GM10248 (cell line): ENCODE measurements at regions not wholly inside any gene's neighbourhood (a gene's known extent, or its start where the extent isn't known, plus 50 kb on each side); places are given as distances from the start of the nearest gene placed in this dataset.

Source experiments
- CTCF ChIA-PET: fragments of 300-600 bp; sonication (Branson Sonifier 250); formaldehyde crosslinking; extraction: SDS; loops from one replicate; lab custom pipeline; 2021; ENCODE audit warnings: antibody characterized with exemption; lab: Yijun Ruan, JAX
- POLR2A ChIA-PET: fragments of 350-650 bp; sonication (Branson Sonifier 250); formaldehyde crosslinking; extraction: SDS; loops from one replicate; lab custom pipeline; 2020; ENCODE audit warnings: antibody characterized with exemption; lab: Yijun Ruan, JAX
- DNase-seq: peaks from one replicate; pipeline ENCODE4 v3.0.0; 2012; ENCODE audit errors: extremely low spot score
- CTCF ChIP-seq: IDR thresholded peaks from 2 replicates; pipeline ENCODE4 v1.5.1; 2012; ENCODE audit warnings: mild to moderate bottlenecking, low read depth; ENCODE audit errors: extremely low read depth, missing control alignments, control extremely low read depth

DNA sequence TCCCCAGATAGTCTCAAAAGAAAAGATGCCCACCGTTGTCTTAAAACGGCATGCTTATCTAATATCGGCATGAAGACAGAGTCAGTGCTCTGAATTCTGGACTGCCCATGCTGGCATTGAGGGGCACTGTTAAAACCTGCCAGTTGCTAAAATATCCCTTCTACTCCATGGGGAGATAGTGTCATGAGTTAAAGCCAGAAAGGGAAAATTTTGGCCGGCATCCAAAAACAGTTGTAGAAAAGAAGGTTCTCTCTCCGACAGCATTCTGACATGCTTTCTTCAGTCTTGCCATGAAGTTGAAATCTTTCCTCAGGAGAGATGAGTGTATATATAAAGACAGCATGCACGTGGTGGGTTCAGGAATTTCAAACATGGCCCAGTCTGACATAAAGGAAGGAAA is 401.3 kb upstream of the PIK3C3 start:
- ChIA-PET POLR2A (no interaction called here), CTCF (interaction anchor here (0.9 kb wide), 1 partner anchor 101 kb away, joined by 3 read pairs; no protein-coding TSS in a partner anchor)
- no peak for TF ChIP-seq CTCF
- no peak for DNase-seq

- no peak for TF ChIP-seq CTCF
- ChIA-PET CTCF (no interaction called here), POLR2A (no interaction called here)
- DNase-seq: no peak
Observed at GRCh38 chr18:41548521-41549260, 406.3 kb upstream of the PIK3C3 start.

DNA sequence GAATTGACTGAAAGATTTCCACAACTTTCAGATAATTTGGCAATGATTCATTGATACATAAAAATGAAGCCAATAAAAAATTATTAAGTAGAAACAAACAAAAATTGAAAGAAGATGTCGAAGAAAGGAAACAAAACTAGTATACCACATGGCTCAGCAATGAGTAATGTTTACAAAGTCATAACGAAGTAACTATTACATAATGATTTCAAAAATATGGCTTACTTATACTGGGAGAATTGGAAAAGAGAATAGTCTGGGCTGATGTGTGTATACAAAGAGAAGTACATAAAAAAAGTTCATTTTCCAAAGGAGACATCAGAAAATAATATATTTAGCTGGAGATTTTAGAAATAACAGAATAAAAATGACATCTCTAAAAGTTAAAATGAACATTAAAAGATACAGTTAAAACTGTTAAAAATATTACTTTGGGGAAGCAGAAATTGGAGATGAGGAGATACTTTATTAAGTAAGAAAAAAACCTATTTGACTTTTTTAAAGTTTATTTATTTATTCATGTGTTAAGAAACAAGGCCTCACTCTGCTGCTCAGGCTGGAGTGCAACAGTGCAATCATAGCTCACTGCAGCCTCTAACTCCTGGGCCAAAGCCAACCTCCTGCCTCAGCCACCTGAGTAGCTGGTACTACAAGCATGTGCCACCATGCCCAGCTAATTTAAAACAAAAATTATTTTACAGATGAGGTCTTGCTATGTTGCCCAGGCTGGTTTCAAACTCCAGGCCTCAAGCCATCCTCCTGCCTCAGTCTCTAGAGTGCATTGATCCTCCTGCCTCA is 409.7 kb upstream of the PIK3C3 start:
- CTCF ChIA-PET: no interaction called here
- POLR2A ChIA-PET: no interaction called here
- no peak for TF ChIP-seq CTCF
- no peak for DNase-seq

DNA sequence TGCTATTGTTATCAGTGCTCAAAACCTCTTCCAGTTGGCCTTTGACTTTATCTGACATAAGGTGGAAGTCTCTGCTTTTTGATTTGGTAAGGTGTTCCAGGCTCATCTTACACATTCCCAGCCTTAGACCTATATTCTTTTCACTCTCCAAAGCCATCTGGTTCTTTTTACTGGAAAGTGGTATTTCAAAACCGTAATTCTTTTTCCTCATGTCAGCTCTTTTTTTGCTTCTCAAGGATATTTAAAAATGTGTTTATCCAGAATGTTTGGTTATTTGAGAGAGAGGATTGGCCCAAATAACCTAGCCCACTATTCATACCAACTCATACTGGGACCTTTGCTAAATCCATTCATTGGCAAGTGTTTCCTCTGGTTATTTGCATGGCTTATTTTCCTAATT is 411.2 kb upstream of the PIK3C3 start:
- no peak for DNase-seq
- POLR2A ChIA-PET: no interaction called here
- no peak for TF ChIP-seq CTCF
- CTCF ChIA-PET: interaction anchor here (1.0 kb wide), 1 partner anchor 16 kb away, joined by 3 read pairs; no protein-coding TSS in a partner anchor

- TF ChIP-seq CTCF: no peak
- CTCF ChIA-PET: interaction anchor here (0.8 kb wide), 1 partner anchor 18 kb away, joined by 3 read pairs; no protein-coding TSS in a partner anchor
Observed at GRCh38 chr18:41540237-41540871, 414.7 kb upstream of the PIK3C3 start.

DNA sequence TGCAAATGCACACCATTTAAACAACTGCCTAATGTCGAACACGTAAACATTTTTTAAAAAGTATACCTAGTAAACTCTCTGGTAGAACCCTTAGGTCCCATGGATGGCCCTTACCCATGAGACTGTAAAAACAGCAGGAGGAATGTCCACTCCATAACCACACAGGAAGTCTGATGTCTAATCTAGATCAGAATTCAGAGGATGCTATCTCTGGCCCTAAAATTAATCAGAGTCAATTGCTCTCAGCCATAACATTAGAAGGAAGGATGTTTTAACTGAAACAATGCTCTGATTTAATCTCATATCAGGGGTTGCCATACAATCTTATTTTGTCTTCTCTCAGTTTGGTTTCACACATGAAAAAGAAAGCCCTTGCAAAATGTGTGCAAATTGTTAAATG is 416.3 kb upstream of the PIK3C3 start:
- no peak for TF ChIP-seq CTCF

More at GRCh38 chr18:41540237-41540871, 414.7 kb upstream of the PIK3C3 start:
- DNase-seq: no peak
- POLR2A ChIA-PET: no interaction called here

More for the DNA sequence above, 416.3 kb upstream of the PIK3C3 start:
- no peak for DNase-seq
- POLR2A ChIA-PET: no interaction called here
- CTCF ChIA-PET: no interaction called here
